ENCODE measurements at regions not wholly inside any gene's neighbourhood (a gene's known extent, or its start where the extent isn't known, plus 50 kb on each side); places are given as distances from the start of the nearest gene placed in this dataset.

- TF ChIP-seq CTCF (conservative IDR thresholded peaks at IDR 0.05; ENCODE audit: low read length) (no peak), EZH2phosphoT487 (IDR thresholded peaks at IDR 0.05; ENCODE audit: borderline replicate concordance) (no peak)
Observed at GRCh38 chr12:34356233-34356987, 334.1 kb downstream of the ALG10 start.

Measured in Loucy (cell line).